ENCODE measurements at regions not wholly inside any gene's neighbourhood (a gene's known extent, or its start where the extent isn't known, plus 50 kb on each side); places are given as distances from the start of the nearest gene placed in this dataset.

DNA sequence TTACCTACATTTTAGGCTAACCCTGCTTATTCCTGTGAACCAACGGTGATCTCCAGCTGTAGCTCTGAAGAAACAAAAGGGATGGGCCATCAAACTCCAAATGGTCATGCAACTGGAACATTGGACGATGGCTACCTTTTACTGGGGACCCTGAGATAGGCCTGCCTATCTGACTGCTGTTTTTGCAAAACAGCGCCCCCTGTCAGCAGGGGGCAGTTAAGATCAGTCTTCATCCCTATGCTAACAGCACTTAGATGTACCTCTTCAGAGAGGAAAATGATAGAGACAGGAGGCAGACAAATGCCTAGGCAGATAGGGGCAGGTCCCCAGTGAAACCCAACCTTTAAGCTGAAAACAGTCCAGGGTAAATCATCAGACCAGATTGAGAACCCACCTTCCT, 1085.4 kb upstream of the SORCS1 start:
- TF ChIP-seq, protein P1, sequence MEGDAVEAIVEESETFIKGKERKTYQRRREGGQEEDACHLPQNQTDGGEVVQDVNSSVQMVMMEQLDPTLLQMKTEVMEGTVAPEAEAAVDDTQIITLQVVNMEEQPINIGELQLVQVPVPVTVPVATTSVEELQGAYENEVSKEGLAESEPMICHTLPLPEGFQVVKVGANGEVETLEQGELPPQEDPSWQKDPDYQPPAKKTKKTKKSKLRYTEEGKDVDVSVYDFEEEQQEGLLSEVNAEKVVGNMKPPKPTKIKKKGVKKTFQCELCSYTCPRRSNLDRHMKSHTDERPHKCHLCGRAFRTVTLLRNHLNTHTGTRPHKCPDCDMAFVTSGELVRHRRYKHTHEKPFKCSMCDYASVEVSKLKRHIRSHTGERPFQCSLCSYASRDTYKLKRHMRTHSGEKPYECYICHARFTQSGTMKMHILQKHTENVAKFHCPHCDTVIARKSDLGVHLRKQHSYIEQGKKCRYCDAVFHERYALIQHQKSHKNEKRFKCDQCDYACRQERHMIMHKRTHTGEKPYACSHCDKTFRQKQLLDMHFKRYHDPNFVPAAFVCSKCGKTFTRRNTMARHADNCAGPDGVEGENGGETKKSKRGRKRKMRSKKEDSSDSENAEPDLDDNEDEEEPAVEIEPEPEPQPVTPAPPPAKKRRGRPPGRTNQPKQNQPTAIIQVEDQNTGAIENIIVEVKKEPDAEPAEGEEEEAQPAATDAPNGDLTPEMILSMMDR (conservative IDR thresholded peaks at IDR 0.05), result peak; percentile 26; the same call in 1 of the 2 replicates
- TF ChIP-seq EZH2 (IDR thresholded peaks at IDR 0.05; ENCODE audit: low read depth), result no peak

Data from PC-9 (cell line).